GM06990 (cell line): ENCODE measurements at regions not wholly inside any gene's neighbourhood (a gene's known extent, or its start where the extent isn't known, plus 50 kb on each side); places are given as distances from the start of the nearest gene placed in this dataset.

Source experiments
- DNase-seq: peaks from one replicate; pipeline ENCODE4 v3.0.0-alpha.2; 2011; ENCODE audit not compliant: insufficient read length; ENCODE audit errors: extremely low read depth
- H3K27me3 ChIP-seq: replicated peaks from 2 replicates; pipeline ENCODE4 v1.6.0; 2011; ENCODE audit warnings: low read length; ENCODE audit not compliant: control insufficient read depth, insufficient read depth
- H3K36me3 ChIP-seq: 2 replicates; pipeline ENCODE4 v1.5.1; 2011; ENCODE audit warnings: low read length; ENCODE audit not compliant: control insufficient read depth, insufficient read depth
- H3K4me3 ChIP-seq: replicated peaks from 2 replicates; pipeline ENCODE4 v1.5.1; 2011; ENCODE audit warnings: low read depth, mild to moderate bottlenecking, control low read depth, low read length
- TF ChIP-seq, protein P1 (sequence below): IDR thresholded peaks from 2 replicates; pipeline ENCODE4 v1.5.1; 2011; ENCODE audit warnings: low read length, control low read depth, mild to moderate bottlenecking, inconsistent platforms; ENCODE audit not compliant: insufficient read depth, poor library complexity, severe bottlenecking

DNA sequence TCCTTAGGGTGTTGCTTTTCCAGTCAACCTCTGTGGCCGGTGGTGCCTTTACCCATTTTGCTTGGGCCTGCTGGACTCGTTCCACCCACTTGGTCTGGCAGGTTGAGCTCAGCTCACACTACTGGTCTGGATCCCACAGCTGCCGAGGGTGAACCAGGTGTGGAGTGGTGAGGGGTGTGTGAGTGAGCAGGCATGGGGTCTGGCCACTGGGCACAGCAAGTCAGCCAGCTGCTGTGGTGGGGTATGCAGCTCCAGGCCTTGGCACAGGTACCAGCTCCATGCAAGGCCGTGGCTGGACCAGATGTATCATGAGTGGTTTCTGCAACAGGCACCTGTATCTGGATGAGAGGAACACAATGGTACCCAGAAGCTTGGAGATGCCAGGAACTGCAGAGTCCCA is 277.6 kb upstream of the KLHL1 start:
- DNase-seq: no peak
- no peaks in the 10 kb centered on the region for H3K36me3 ChIP-seq
- no peaks in the 10 kb centered on the region for H3K27me3 ChIP-seq
- TF ChIP-seq, protein P1, sequence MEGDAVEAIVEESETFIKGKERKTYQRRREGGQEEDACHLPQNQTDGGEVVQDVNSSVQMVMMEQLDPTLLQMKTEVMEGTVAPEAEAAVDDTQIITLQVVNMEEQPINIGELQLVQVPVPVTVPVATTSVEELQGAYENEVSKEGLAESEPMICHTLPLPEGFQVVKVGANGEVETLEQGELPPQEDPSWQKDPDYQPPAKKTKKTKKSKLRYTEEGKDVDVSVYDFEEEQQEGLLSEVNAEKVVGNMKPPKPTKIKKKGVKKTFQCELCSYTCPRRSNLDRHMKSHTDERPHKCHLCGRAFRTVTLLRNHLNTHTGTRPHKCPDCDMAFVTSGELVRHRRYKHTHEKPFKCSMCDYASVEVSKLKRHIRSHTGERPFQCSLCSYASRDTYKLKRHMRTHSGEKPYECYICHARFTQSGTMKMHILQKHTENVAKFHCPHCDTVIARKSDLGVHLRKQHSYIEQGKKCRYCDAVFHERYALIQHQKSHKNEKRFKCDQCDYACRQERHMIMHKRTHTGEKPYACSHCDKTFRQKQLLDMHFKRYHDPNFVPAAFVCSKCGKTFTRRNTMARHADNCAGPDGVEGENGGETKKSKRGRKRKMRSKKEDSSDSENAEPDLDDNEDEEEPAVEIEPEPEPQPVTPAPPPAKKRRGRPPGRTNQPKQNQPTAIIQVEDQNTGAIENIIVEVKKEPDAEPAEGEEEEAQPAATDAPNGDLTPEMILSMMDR: no peak
- H3K4me3 ChIP-seq: no peak overlapping the region

- H3K27me3 ChIP-seq: no peaks in the 10 kb centered on the region
- TF ChIP-seq, protein P1: no peak
- H3K4me3 ChIP-seq: no peak overlapping the region
- DNase-seq: no peak
- H3K36me3 ChIP-seq: no peaks in the 10 kb centered on the region
These were observed 275.9 kb upstream of the KLHL1 start for GRCh38 chr13:70384156-70384555.

DNA sequence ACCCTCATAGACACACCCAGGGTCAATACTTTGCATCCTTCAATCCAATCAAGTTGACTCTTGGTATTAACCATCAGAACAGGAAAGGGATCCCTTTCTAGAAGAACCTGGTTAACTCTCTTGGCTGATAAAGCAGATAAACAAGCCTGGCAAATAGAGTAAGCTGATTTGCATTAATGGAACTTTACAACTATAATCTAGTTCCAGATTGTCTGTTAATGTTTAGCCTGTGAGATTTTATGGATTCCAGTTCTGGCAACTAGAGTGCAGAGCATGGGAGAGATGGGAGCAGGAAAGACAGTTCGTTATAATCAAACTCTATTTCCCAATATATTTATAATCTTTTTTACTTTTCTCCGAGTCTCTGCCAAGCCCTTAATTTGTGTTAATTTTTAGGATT is 272.6 kb upstream of the KLHL1 start:
- DNase-seq: no peak

GRCh38 chr13:70375718-70376117 is 267.5 kb upstream of the KLHL1 start:
- TF ChIP-seq, protein P1: no peak
- H3K27me3 ChIP-seq: no peaks in the 10 kb centered on the region
- H3K4me3 ChIP-seq: no peak overlapping the region
- H3K36me3 ChIP-seq: no peaks in the 10 kb centered on the region
- DNase-seq: no peak

More for the DNA sequence above, 272.6 kb upstream of the KLHL1 start:
- H3K4me3 ChIP-seq: no peak overlapping the region
- H3K36me3 ChIP-seq: no peaks in the 10 kb centered on the region
- no peaks in the 10 kb centered on the region for H3K27me3 ChIP-seq
- TF ChIP-seq, protein P1: no peak

GRCh38 chr13:70370924-70371323 is 262.7 kb upstream of the KLHL1 start:
- TF ChIP-seq, protein P1: no peak
- Histone ChIP-seq H3K27me3 (no peaks in the 10 kb centered on the region), H3K36me3 (no peaks in the 10 kb centered on the region), H3K4me3 (no peak overlapping the region)
- DNase-seq: no peak

GRCh38 chr13:70366720-70367119 is 258.5 kb upstream of the KLHL1 start:
- TF ChIP-seq, protein P1: no peak
- H3K27me3 ChIP-seq: no peaks in the 10 kb centered on the region
- H3K36me3 ChIP-seq: no peaks in the 10 kb centered on the region
- no peak overlapping the region for H3K4me3 ChIP-seq
- no peak for DNase-seq
